NCI-H345 treated with DMSO at 0.1 percent for 48 hours (cell line): ENCODE measurements at regions not wholly inside any gene's neighbourhood (a gene's known extent, or its start where the extent isn't known, plus 50 kb on each side); places are given as distances from the start of the nearest gene placed in this dataset.

Experiments
- DNase-seq: peaks from one replicate; lab custom pipeline; 2025; ENCODE audit not compliant: unreplicated experiment; lab: John Stamatoyannopoulos, UW

GRCh38 chr5:67353500-67354450 is 157.2 kb upstream of the CD180 start:
- peak; percentile 46 for DNase-seq

- DNase-seq, result no peak
Observed at GRCh38 chr5:67350618-67351201, 154.1 kb upstream of the CD180 start.

- no peak for DNase-seq
Observed at GRCh38 chr5:67350185-67350584, 153.6 kb upstream of the CD180 start.

GRCh38 chr5:67347821-67348220 is 151.2 kb upstream of the CD180 start:
- no peak for DNase-seq

- DNase-seq, result no peak
Observed at GRCh38 chr5:67346611-67347010, 150.0 kb upstream of the CD180 start.

- DNase-seq, result no peak
Observed at GRCh38 chr5:67344870-67345269, 148.3 kb upstream of the CD180 start.

GRCh38 chr5:67343835-67344234 is 147.2 kb upstream of the CD180 start:
- DNase-seq, result no peak

GRCh38 chr5:67341478-67341877 is 144.9 kb upstream of the CD180 start:
- no peak for DNase-seq

- no peak for DNase-seq
Observed at GRCh38 chr5:67339219-67339767, 142.7 kb upstream of the CD180 start.

- DNase-seq, result no peak
Observed at GRCh38 chr5:67338421-67338820, 141.8 kb upstream of the CD180 start.

GRCh38 chr5:67337751-67338150 is 141.2 kb upstream of the CD180 start:
- DNase-seq, result no peak

- DNase-seq, result no peak
Observed at GRCh38 chr5:67335426-67335825, 138.8 kb upstream of the CD180 start.

GRCh38 chr5:67334373-67334772 is 137.8 kb upstream of the CD180 start:
- no peak for DNase-seq

GRCh38 chr5:67333171-67333570 is 136.6 kb upstream of the CD180 start:
- no peak for DNase-seq

- no peak for DNase-seq
Observed at GRCh38 chr5:67331296-67331925, 134.8 kb upstream of the CD180 start.

GRCh38 chr5:67319935-67320725 is 123.5 kb upstream of the CD180 start:
- DNase-seq, result no peak

GRCh38 chr5:67318746-67319145 is 122.1 kb upstream of the CD180 start:
- no peak for DNase-seq

- no peak for DNase-seq
Observed at GRCh38 chr5:67317603-67318002, 121.0 kb upstream of the CD180 start.

- DNase-seq, result no peak
Observed at GRCh38 chr5:67316695-67317094, 120.1 kb upstream of the CD180 start.

- no peak for DNase-seq
Observed at GRCh38 chr5:67315082-67315989, 118.7 kb upstream of the CD180 start.
